ENCODE measurements at regions not wholly inside any gene's neighbourhood (a gene's known extent, or its start where the extent isn't known, plus 50 kb on each side); places are given as distances from the start of the nearest gene placed in this dataset.

DNA sequence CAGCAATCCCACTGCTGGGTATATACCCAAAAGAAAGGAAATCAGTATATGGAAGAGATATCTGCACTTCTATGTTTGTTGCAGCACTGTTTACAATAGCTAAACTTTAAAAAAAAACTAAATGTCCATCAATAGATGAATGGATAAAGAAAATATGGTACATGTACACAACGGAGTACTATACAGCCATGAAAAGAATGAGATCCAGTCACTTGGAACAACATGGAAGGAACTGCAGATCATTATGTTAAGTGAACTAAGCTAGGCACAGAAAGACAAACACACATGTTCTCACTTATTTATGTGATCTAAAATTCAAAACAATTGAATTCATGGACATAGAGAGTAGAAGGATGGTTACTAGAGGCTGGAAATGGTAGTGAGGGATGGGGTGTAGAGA lies 400.7 kb downstream of the ZNF674 start:
- TF ChIP-seq, protein P1, sequence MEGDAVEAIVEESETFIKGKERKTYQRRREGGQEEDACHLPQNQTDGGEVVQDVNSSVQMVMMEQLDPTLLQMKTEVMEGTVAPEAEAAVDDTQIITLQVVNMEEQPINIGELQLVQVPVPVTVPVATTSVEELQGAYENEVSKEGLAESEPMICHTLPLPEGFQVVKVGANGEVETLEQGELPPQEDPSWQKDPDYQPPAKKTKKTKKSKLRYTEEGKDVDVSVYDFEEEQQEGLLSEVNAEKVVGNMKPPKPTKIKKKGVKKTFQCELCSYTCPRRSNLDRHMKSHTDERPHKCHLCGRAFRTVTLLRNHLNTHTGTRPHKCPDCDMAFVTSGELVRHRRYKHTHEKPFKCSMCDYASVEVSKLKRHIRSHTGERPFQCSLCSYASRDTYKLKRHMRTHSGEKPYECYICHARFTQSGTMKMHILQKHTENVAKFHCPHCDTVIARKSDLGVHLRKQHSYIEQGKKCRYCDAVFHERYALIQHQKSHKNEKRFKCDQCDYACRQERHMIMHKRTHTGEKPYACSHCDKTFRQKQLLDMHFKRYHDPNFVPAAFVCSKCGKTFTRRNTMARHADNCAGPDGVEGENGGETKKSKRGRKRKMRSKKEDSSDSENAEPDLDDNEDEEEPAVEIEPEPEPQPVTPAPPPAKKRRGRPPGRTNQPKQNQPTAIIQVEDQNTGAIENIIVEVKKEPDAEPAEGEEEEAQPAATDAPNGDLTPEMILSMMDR (IDR thresholded peaks at IDR 0.05): no peak
- peaks cover 0 to 5% (median 0%) of the 10 kb centered on the region in 7 donors for H3K9me3 Mint-ChIP-seq

DNA sequence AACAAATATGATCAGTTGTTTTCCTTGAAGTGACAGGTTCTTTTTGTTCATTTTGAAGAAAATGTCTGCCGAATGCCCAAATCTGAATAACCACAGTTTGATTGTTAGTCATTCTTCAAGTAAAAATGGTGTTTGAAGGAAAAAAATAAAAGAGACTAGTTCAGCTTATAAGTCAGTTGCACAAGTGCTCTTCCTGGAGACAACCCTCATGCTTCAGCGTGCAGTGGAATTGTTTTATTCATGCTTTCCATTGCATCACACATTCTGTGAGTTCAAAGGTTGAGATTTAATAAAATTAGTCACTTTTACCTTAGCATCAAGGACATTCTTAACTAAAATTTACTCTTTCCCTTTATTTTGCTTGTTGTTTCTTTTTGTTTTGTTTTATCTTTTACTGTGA lies 404.9 kb downstream of the ZNF674 start:
- H3K9me3 ChIP-seq (replicated peaks in 1 of 2; ENCODE audit: control insufficient read depth in 1 of 2, insufficient read depth in 1 of 2, low read length in 2 of 2): no peaks in the 10 kb centered on the region
- no CpG with 5 or more reads among the region's 2 CpGs for WGBS (ENCODE audit: insufficient coverage)
- Mint-ChIP-seq H3K36me3 (no peaks in the 10 kb centered on the region), H3K4me3 (no peak overlapping the region), H3K27me3 (ENCODE audit: low read depth in 3 of 3) (no peaks in the 10 kb centered on the region), H3K4me1 (no peaks in the 10 kb centered on the region), H3K9me3 (peaks cover 0 to 5% (median 2%) of the 10 kb centered on the region in 7 donors), H3K27ac (no peak overlapping the region)
- no peaks in the 10 kb centered on the region for H4K20me1 ChIP-seq (ENCODE audit: insufficient read depth, low read length)
- H3K36me3 ChIP-seq (replicated peaks in 1 of 2; ENCODE audit: control insufficient read depth in 1 of 2, insufficient read depth in 2 of 2, low read length in 2 of 2): no peaks in the 10 kb centered on the region
- no peak overlapping the region for H2AFZ ChIP-seq (ENCODE audit: insufficient read depth, low read depth, low read length, poor library complexity, severe bottlenecking)
- no peaks in the 10 kb centered on the region for H3K79me2 ChIP-seq (ENCODE audit: insufficient read depth, low read length)
- no peak overlapping the region for H3K9ac ChIP-seq (ENCODE audit: insufficient read depth, low read length, poor library complexity, severe bottlenecking)
- intact Hi-C loops (cut with micrococcal nuclease): no loop called here
- TF ChIP-seq, protein P1 (IDR thresholded peaks at IDR 0.05): no peak
- peaks cover 0 to 2% of the 10 kb centered on the region in 2 donors for H3K27me3 ChIP-seq (ENCODE audit: control insufficient read depth in 2 of 2, insufficient read depth in 2 of 2, low read length in 2 of 2)
- H3K4me1 ChIP-seq (ENCODE audit: control insufficient read depth in 1 of 2, insufficient read depth in 2 of 2, low read length in 2 of 2): no peaks in the 10 kb centered on the region
- H3K4me3 ChIP-seq (replicated peaks in 1 of 3; ENCODE audit: low read depth in 2 of 3, low read length in 3 of 3): no peak overlapping the region
- H3K27ac ChIP-seq (ENCODE audit: low read depth in 1 of 2, low read length in 2 of 2): no peak overlapping the region
- no peak overlapping the region for H3K4me2 ChIP-seq (replicated peaks; ENCODE audit: extremely low read depth, low read length, poor library complexity, severe bottlenecking)
- DNase-seq: no peak

More for the DNA sequence above, 400.7 kb downstream of the ZNF674 start:
- H3K36me3 ChIP-seq (replicated peaks in 1 of 2; ENCODE audit: control insufficient read depth in 1 of 2, insufficient read depth in 2 of 2, low read length in 2 of 2): no peaks in the 10 kb centered on the region
- no peak for DNase-seq
- H3K27me3 ChIP-seq (ENCODE audit: control insufficient read depth in 2 of 2, insufficient read depth in 2 of 2, low read length in 2 of 2): no peaks in the 10 kb centered on the region
- no peak overlapping the region for H3K9ac ChIP-seq (ENCODE audit: insufficient read depth, low read length, poor library complexity, severe bottlenecking)
- no peaks in the 10 kb centered on the region for H3K9me3 ChIP-seq (replicated peaks in 1 of 2; ENCODE audit: control insufficient read depth in 1 of 2, insufficient read depth in 1 of 2, low read length in 2 of 2)
- H4K20me1 ChIP-seq (ENCODE audit: insufficient read depth, low read length): no peaks in the 10 kb centered on the region
- no peak overlapping the region for H3K27ac Mint-ChIP-seq
- peaks cover 0 to 2% (median 0%) of the 10 kb centered on the region in 3 donors for H3K27me3 Mint-ChIP-seq (ENCODE audit: low read depth in 3 of 3)
- no peaks in the 10 kb centered on the region for H3K4me1 ChIP-seq (ENCODE audit: control insufficient read depth in 1 of 2, insufficient read depth in 2 of 2, low read length in 2 of 2)
- no peak overlapping the region for H2AFZ ChIP-seq (ENCODE audit: insufficient read depth, low read depth, low read length, poor library complexity, severe bottlenecking)
- no peak overlapping the region for H3K4me3 ChIP-seq (replicated peaks in 1 of 3; ENCODE audit: low read depth in 2 of 3, low read length in 3 of 3)
- H3K4me3 Mint-ChIP-seq: no peak overlapping the region
- no peaks in the 10 kb centered on the region for H3K79me2 ChIP-seq (ENCODE audit: insufficient read depth, low read length)
- no peaks in the 10 kb centered on the region for H3K36me3 Mint-ChIP-seq
- no peak overlapping the region for H3K27ac ChIP-seq (ENCODE audit: low read depth in 1 of 2, low read length in 2 of 2)
- intact Hi-C loops (cut with micrococcal nuclease): no loop called here
- H3K4me1 Mint-ChIP-seq: no peaks in the 10 kb centered on the region
- no CpG with 5 or more reads among the region's 1 CpG for WGBS (ENCODE audit: insufficient coverage)
- H3K4me2 ChIP-seq (replicated peaks; ENCODE audit: extremely low read depth, low read length, poor library complexity, severe bottlenecking): no peak overlapping the region
